IPS-NIHi7 (cell line): ENCODE measurements at regions not wholly inside any gene's neighbourhood (a gene's known extent, or its start where the extent isn't known, plus 50 kb on each side); places are given as distances from the start of the nearest gene placed in this dataset.
"Not testable (repeated sequence)": the region's sequence is repeated elsewhere in the genome, so short reads cannot be mapped to it uniquely, and the experiment has no call there.

Experiments used
- DNase-seq: peaks from one replicate; pipeline ENCODE4 v3.0.0; 2012; ENCODE audit warnings: mixed read lengths; ENCODE audit errors: extremely low spot score

DNA sequence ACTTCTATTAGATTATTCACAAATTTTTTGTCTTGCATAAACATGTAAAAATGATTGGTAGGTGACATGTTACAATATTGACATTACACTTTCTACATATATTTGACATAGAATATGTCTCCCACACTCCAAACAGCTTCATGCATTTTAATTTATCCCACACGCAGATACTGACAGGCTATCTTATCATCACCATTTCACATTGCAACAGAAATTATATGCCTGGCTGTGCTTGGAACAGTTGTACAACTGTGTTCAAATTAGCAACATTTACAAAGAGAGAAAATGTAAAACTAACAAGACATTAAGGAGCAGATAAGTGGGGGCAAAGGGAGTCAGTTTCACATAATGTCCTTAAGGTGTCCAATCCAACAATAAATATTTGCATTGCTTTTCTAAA is 1208.5 kb downstream of the NSUN3 start:
- no peak for DNase-seq

DNA sequence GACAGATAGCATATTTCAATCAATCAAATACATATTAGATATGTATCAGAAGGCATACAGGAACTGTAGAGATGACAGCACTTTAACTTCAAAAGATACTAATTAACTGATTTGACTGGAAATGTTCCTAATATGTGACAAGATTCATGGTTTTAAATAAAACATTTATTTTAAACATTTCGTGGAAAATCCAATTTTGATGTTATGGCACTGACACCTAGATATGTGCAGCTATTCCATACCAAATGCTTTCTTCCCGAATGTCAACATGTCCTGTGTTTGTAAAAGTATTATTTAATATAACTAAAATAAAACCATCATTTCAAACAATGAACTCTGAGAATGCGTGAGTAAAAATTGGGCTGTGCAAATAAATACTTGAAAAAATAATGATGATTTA is 1209.3 kb downstream of the NSUN3 start:
- DNase-seq: no peak

DNA sequence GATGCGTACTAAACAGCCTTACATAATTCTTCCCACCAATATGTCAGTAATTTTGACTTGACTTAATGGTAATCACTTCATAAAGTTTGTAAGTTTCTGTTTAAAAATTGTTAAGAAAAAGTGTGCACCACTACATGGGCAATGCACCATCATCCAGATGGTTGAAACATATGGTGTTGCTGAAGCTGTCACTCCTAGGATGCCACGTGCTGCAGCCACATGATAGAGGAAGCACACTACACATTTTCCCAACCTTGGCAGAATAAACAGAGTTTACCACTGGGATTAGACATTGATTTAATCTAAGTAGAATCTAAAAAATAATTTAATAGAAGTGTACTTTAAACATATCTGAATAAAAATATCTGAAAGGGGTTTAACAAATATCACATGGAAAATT is 1209.9 kb downstream of the NSUN3 start:
- DNase-seq: no peak

DNA sequence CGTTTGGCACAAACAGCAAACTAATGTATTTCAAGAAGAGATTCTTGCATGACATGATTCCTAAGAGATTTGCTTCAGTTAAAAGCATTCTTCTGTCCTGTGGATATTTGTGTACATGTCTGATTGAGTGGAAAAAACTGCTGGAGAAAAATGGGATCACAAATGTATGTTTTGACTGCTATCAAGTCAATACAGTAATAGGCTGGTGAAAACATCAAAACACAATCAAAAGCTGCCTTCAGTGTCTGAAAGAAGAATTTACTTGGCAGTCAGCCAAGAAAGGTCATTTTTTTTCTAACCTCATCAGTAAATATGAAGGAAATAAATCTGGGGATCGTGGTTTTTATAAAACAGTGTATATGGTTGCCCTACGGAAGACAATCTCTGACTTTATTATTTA is 1214.8 kb downstream of the NSUN3 start:
- DNase-seq: no peak

DNA sequence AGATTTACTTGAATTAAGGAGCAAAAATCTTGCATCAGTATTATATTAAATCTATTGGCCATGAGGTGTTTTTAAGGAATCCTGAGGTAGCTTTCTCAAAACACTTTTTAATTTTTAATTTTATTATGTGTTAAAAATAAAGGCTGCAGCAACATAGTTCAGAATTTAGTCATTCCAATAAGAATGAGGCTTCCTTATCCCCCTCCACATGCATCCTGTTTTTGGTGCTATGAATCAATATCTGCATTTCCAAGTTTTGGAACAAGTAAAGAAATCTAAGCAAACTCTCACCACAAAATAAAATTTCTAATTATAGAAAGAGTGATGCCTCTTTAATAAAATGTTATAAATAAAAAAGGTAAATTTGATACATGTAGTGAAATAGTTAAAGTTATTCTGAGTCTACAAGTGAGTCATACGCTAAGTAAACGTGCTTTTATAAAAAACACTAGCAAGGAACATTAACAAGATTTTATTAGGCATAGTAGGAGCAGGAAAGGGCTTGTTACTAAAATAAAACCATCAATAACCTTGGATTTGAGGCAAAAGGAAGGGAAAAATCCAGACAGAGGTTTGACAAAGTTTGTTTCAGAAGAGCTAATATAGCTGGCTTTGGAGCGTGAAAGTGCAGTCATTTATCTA is 1218.0 kb downstream of the NSUN3 start:
- DNase-seq: no peak

DNA sequence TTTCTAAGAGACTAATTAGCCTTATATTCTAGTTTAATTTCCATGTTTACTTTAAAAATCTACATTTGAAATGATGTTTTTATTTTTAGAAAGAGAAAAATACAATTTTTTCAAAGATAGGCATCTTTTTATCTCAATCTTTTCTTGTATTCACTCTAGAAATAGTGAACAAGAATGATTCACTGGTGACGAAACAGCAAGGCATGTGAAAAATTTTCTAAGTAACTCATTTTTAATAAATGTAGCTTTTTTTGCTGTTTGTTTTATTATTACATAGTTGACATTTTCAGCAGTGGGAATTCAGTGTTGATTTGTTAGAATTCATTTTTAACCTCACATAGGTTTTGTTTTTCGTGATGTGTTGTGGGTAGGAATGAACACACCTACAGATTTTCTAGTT is 1226.4 kb downstream of the NSUN3 start:
- no peak for DNase-seq

DNA sequence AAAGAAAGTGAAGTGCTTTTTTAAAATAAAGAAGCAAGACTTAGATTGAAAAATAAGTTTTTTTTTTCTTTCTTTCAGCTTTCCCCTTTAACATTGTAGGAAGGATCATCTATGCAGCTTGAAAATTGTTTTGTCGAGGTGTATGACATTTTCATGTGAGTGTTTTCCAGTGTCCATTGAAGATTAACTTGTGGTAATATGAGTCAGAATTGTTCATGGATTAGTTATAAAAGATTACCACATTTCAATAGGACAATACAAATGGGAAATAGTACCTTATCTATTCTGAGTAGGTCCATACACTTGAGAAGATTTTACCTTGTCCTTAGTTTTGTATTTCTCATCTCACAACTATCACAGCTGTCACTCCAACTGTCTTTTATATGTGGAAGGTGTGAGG is 1234.7 kb downstream of the NSUN3 start:
- DNase-seq: no peak

DNA sequence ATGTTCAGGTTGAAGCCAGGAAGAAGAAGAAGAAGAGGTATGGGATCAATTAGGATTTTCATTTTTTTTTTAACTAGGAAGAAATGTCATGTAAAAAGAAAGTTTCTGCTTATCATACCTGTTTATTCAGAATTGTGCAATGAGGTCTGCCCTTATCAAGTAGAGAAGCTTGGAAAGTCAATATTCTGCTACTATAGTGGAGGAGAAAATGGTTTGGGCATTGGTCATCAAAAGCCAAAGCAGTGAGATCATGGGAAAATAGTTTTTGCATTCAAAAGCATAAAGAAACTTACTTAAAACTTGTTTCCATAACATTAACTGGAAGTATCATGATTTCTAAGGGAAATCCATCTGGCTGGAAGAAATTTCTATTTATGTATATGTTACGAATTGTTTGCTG is 1239.2 kb downstream of the NSUN3 start:
- no peak for DNase-seq

DNA sequence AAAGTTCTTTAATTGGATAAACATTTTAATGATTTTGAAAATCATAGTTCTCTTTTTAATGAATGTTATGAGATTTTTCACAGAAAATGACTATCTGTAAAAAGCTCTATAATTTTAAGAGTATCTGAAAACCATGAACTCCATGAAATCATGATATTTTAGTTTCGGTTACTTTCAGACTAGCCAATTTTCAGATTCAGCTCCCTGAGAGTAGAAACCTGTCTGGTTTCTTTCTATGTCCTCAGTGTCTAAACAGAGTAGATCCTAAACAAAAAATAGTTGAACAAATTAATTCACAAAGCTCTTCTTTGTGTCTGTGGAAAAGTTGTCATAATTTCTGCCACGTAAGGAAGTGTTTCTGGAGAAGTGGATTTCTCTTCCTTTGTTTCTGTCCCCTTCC is 1247.7 kb downstream of the NSUN3 start:
- no peak for DNase-seq

DNA sequence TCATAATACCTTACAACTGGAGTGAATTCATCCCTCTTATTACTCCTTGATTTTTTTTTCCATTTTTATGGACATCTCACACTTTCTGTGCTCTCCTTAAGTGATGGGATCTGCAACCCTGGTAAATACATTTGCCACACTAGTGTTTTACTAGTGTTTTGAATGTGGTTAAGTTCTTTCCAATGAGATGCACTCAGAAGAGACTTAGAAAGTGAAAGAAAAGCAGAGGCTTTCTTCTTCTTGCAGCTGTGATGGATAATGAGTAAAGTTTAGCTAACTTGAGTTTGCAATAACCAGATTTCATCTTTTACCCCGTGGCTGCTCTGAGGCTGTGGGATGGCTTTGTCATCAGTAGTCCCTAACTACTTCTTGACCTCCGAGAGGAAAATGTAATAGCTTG is 1248.4 kb downstream of the NSUN3 start:
- no peak for DNase-seq

DNA sequence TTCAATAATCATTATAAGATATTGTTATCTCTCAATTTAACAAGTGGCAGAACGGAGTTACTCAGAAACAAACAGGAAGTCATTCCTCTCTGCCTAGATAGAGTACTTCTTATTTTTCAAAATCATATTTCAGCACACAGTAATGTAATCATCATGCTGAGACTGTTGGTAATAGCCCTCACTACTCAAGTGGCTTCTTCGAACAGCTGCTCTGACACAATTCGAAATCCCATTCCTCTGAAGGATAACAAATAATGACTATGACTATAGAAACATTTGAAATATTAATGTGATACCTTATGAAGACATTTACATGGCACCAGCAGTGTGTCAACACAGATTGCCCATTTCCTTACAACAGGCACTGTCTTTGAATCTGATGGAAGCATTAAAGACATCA is 1249.8 kb downstream of the NSUN3 start:
- no peak for DNase-seq

DNA sequence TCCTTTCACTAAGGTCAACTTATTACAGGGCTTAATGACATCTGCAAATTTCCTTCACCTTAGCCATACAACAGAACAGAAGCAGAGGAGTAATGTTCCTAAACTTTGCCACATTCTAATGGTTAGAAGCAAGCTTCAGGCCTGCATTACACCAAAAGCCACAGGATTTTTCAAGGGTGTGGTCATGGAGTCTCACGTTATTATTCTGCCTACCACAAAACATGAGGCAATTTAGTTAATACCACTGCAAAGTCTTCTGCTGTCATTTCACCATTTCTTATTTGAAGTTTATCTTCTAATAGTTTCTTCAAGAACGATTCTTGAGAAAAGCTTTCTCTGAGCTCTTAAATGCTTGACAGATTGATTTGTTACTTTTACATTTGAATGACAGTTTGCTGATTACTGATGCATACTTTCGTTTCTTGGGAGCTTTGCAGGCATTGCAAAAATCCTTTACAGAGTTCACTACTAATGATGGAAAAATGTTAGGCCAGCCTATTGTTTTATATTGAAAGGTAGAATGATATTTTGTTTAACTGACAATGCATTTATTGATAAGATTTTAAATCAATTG is 1257.1 kb downstream of the NSUN3 start:
- no peak for DNase-seq

DNA sequence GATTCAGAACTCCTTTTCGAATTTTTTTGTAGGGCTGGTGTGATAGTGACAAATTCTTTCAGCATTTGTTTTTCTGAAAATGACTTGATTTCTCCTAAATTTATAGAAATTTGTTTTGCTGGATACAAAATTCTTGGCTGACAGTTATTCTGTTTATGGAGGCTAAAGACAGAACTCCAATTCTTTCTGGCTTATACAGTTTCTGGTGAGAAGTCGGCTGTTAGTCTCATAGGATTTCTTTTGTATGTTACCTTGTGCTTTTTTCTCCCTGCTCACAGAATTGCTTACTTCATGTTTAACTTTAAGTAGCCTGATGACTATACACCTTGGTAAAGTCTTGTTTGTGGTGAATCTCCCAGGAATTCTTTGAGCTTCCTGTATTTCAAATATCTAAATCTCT is 1264.6 kb downstream of the NSUN3 start:
- DNase-seq: no peak

DNA sequence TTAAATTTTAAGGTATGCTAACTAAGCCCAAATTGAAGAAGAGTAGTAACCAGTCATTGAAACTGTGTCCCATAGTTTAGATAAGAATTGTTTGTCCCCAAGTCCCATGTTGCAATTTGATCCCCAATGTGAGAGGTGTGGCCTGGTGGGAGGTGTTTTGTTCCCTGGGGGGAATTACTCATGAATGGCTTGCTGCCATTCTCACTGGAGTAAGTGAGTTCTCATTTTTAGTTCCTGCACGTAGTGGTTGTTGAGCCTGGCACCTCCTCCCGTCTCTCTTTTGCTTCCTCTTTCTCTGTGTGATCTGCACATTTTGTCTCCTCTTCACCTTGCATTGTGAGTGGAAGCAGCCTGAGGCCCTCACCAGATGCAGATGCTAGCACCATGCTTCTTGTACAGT is 1271.0 kb downstream of the NSUN3 start:
- DNase-seq: no peak

DNA sequence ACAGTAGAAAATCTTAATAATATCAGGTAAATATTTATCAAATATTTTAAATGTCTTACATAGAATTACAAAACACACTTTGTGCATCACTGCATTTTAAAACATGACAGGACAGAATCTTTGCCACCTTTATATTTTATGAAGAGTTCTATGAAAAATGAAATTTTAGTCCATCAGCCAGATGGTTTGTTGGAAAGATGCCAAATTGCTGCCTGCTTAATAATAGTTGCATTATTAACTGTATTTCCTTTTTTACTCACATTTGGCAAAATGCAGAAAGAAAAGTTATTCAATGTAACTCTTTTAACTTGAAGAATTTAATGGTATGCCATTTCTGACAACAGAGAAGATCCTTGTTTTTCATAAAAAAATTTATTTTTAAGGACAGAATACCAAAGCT is 1271.6 kb downstream of the NSUN3 start:
- no peak for DNase-seq

DNA sequence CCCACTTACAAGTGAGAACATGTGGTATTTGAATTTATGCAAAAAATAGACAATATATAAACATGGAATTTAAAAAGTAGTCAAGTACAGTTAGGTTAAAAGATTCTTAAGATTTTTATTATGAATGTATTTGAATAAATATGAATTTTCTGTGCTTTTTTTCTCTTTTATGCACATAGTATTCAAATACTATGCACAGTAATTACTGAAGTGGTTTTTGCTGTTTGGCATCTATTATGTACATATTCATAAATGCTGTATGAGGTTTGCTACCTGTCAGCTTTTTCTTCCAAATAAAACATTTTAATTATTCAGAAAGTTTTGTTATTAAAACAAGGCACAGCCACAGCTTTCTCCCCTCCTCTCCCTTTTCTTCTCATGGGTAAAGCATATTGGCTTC is 1272.7 kb downstream of the NSUN3 start:
- no peak for DNase-seq

DNA sequence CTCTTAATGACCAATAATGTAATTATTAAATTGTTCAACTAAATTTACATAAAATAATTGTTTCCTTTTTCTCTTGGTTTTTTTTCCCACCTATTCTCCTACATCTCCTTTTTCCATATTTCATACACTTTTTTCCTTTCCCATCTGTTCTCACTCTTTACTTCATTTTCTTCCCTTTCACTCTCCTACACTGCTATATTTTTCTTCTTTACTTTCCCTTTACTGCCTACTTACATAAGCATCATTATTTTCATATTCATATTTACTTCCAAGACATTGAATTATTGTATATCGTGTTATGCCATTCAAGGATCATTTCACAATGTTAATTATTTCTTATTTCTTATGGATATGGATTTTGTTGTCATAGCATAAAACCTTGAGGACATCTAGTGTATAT is 1275.6 kb downstream of the NSUN3 start:
- DNase-seq: no peak

DNA sequence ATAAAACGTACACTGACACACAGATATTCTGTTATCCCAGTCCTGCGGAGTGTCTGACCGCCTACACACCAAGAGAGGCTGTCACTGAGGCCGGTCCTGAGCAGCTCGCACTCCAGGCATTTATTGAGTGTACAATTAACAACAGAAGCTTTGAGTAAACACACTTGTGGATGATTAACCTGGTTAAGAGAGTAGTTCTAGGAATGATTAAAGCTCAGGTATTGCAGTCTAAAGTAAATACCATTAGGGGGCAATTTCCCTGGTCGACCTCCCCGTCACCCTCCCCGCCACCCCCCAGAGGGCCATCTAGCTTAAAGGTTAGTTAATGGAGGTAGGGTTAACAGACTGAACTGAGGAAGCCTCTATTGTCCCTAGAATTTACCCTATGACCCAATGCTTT is 1278.5 kb downstream of the NSUN3 start:
- no peak for DNase-seq

DNA sequence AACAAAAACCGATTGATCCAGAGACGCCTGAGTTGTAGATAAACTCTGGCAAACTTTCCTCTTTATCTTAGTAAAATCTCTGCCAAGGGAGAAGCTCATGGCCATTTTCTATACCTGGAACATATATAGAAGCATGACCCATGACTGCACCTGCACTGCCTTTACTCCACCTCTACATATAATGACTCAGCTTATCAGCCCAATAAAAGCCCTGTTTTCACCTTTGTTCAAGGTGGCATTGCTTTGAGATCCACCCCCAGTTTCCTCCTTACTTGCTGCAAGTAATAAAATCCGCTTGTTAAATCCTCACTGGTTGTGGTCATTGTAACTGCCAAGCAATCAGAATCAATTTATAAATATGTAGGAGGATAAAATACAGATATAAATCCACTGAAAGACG is 1280.4 kb downstream of the NSUN3 start:
- DNase-seq: no peak

DNA sequence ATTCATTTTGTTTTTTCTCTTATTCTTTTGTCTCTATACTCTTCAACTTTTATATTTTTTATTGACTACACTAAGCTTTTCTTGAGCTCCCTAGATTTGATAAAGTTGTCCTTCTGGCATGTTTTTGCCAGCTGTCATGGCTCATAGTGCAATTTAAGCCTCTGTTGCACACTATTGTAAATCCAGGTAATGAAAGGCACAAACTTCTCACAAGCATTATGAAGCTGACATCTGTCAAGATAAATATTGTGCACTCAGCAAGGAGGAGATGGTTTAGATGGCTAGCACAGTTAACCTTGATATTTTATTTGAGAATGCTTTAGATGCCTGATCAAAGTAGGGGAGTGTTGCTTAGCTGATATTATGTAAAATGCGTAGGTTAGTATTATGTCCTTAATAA is 1280.9 kb downstream of the NSUN3 start:
- no peak for DNase-seq

DNA sequence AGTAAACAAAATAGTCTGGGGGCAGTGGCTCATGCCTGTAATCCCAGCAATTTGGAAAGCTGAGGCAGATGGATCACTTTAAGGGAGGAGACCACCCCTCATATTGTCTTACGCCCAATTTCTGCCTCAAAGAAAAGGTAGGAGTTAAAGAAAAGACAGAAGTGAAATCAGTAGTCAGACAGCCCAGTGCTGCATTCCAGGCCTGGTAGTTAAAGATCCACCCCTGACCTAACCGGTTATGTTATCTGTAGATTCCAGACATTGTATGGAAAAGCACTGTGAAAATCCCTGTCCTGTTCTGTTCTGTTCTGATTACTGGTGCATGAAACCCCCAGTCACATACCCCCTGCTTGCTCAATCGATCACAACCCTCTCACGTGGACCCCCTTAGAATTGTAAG is 1285.1 kb downstream of the NSUN3 start:
- DNase-seq: not testable (repeated sequence)

DNA sequence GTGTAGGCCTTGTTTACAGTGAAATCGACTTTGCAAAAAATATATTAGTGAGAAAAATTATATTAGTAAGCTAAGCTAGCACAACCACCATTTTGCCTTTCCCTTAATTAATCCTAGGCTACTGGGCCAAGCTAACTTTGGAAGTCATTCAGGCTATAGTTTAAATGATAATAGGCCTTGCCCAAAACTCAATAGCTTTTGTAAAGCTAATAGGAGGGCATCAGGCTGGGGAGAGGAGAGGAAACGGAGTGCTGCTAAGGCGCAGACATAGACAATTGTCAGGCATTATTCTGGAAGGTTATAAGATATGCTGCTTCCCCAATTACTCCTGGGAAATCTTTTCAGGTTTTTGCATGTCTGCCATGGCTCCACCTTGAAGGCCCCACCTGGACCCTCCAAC is 1286.0 kb downstream of the NSUN3 start:
- DNase-seq: no peak

DNA sequence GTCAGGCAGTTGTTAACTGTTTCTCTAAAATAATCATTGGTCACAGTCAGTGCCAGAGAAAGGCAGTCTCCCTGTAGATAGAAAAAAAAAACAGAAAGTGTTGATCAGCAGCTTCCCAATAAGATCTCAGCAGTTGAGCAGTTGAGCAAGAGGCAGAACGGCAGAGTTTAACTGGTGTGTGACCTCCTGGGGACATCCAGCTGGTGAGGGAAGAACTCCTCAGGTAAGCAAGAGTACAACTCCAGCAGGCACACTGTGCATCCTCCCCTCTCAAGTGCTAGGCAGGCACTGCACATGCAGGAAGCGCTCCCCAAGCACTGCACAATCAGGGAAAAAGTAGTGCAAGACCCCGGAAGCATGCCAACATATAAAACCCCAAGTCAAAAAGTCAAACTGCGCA is 1287.2 kb downstream of the NSUN3 start:
- no peak for DNase-seq

DNA sequence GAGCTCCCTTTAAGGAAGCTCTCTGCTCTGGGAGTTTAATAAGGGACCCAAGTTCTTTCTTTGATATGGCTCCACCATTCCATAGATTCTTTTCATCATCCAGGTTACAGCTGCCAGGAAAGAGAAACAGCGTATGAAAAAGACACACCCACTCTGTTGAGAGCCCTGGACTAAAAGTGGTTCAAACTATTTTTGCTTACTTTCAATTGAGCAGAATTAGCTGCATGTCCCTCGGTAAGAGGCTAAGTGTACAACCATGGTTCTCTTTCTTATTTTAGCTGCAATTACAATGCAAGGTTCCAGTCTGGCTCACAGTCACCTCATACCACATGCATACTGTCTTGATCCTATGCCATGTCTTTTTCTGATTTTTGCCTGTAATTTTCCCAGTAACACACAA is 1288.3 kb downstream of the NSUN3 start:
- DNase-seq: no peak
